HepG2 (cell line): ENCODE measurements at regions not wholly inside any gene's neighbourhood (a gene's known extent, or its start where the extent isn't known, plus 50 kb on each side); places are given as distances from the start of the nearest gene placed in this dataset.

Experiments
- ATAC-seq: fragments of 200-7000 bp; cut with Tn5 transposase; 3 replicates; pipeline ENCODE4 v1.9.1; 2020; ENCODE audit warnings: mild to moderate bottlenecking, moderate library complexity
- BruUV-seq: library from RNA; stranded (reverse); fragments of 400-500 nt; replicated peaks from 2 replicates; lab custom pipeline; 2021; lab: Mats Ljungman, UMichigan
- CTCF ChIA-PET: fragments of 300-600 bp; formaldehyde crosslinking; extraction: SDS; loops from one replicate; lab custom pipeline; 2021; ENCODE audit warnings: low total read pairs, inconsistent platforms, low intra/inter-chr PET ratio; lab: Yijun Ruan, JAX
- POLR2A ChIA-PET: fragments of 350-600 bp; sonication (Branson Sonifier 250); formaldehyde crosslinking; loops from one replicate; lab custom pipeline; 2020; ENCODE audit warnings: antibody characterized with exemption, inconsistent platforms; lab: Yijun Ruan, JAX
- DNase-seq: peaks from one replicate; pipeline ENCODE4 v3.0.0-alpha.2; 2015; ENCODE audit warnings: low spot score
- FAIRE-seq: peaks from 3 replicates; lab custom pipeline; 2011; peaks lifted over from hg19 to GRCh38; lab: Jason Lieb, UNC
- H2AFZ ChIP-seq: one replicate; pipeline ENCODE4 v1.6.1; 2011; ENCODE audit warnings: low read length, inconsistent platforms
- H3K27ac ChIP-seq: fragments of 300-600 bp; 3 replicates; pipeline ENCODE4 v1.8.0; 2011; ENCODE audit warnings: mixed run types, mild to moderate bottlenecking, mixed read lengths, low read length, inconsistent platforms; ENCODE audit not compliant: insufficient read depth; ENCODE audit errors: extremely low read length
- H3K27me3 ChIP-seq, 2 experiments: fragments of 200-600 bp in 1 of 2; 2 replicates in 1 of 2; 3 replicates in 1 of 2; pipeline versions ENCODE4 v1.6.0 to v1.8.0; 2011; ENCODE audit warnings: low read length in 2 of 2, mild to moderate bottlenecking in 2 of 2, moderate library complexity in 2 of 2, inconsistent platforms in 1 of 2; ENCODE audit not compliant: insufficient read depth in 2 of 2, control insufficient read depth in 1 of 2
- H3K36me3 ChIP-seq, 2 experiments: fragments of 200-600 bp in 1 of 2; replicated peaks in 1 of 2; 2 replicates in 1 of 2; 3 replicates in 1 of 2; pipeline versions ENCODE4 v1.5.1 to v1.8.0; 2011; ENCODE audit warnings: low read length in 2 of 2, inconsistent platforms in 1 of 2; ENCODE audit not compliant: insufficient read depth in 2 of 2, control insufficient read depth in 1 of 2
- H3K4me1 ChIP-seq: 2 replicates; pipeline ENCODE4 v1.5.1; 2012; ENCODE audit warnings: low read length, inconsistent platforms; ENCODE audit not compliant: insufficient read depth
- H3K4me2 ChIP-seq: 2 replicates; pipeline ENCODE4 v1.6.0; 2011; ENCODE audit warnings: low read depth, low read length, inconsistent platforms
- H3K4me3 ChIP-seq, 3 experiments: fragments of 200-600 bp in 1 of 3; sonication (generic), shearing (Covaris generic) in 1 of 3; replicated peaks in 1 of 3; 2 replicates each; pipeline ENCODE4 v1.5.1; 2011 to 2016; ENCODE audit warnings: low read length in 3 of 3, inconsistent platforms in 2 of 3, low read depth in 2 of 3, mild to moderate bottlenecking in 2 of 3, control low read depth in 1 of 3, mixed read lengths in 1 of 3; ENCODE audit not compliant: insufficient read depth in 1 of 3
- H3K79me2 ChIP-seq: one replicate; pipeline ENCODE4 v1.6.1; 2011; ENCODE audit warnings: low read length, inconsistent platforms; ENCODE audit not compliant: insufficient read depth
- H3K9ac ChIP-seq: 2 replicates; pipeline ENCODE4 v1.6.0; 2011; ENCODE audit warnings: mild to moderate bottlenecking, low read depth, low read length, inconsistent platforms; ENCODE audit not compliant: insufficient read depth
- H3K9me3 ChIP-seq: 2 replicates; pipeline ENCODE4 v1.5.1; 2012; ENCODE audit warnings: mild to moderate bottlenecking, low read length
- H4K20me1 ChIP-seq: 2 replicates; pipeline ENCODE4 v1.6.0; 2011; ENCODE audit warnings: inconsistent platforms, mild to moderate bottlenecking, low read length, moderate library complexity; ENCODE audit not compliant: insufficient read depth
- ZGPAT ChIP-seq: IDR thresholded peaks from 2 replicates; pipeline ENCODE4 v1.6.1; 2016; ENCODE audit warnings: mild to moderate bottlenecking
- ZNF143 ChIP-seq: sonication (generic); formaldehyde crosslinking; IDR thresholded peaks from 2 replicates; pipeline ENCODE4 v1.4.0; 2020; ENCODE audit warnings: missing genetic modification reagents
- ZNF350 ChIP-seq: sonication (generic); formaldehyde crosslinking; IDR thresholded peaks from 2 replicates; pipeline ENCODE4 v1.4.0; 2020; ENCODE audit warnings: mild to moderate bottlenecking, low read depth, missing genetic modification reagents, borderline replicate concordance
- ZNF44 ChIP-seq: sonication (generic); formaldehyde crosslinking; IDR thresholded peaks from 2 replicates; pipeline ENCODE4 v1.5.1; 2020; ENCODE audit warnings: mild to moderate bottlenecking, missing genetic modification reagents
- ZNF547 ChIP-seq: sonication (generic); formaldehyde crosslinking; IDR thresholded peaks from 2 replicates; pipeline ENCODE4 v1.5.1; 2020; ENCODE audit warnings: mild to moderate bottlenecking, missing genetic modification reagents
- ZNF788 ChIP-seq: sonication (generic); formaldehyde crosslinking; IDR thresholded peaks from 2 replicates; pipeline ENCODE4 v1.5.0; 2020; ENCODE audit warnings: mild to moderate bottlenecking, missing genetic modification reagents, borderline replicate concordance
- WGBS: methylation state at CpG from one replicate; pipeline ENCODE4 v1.1.6; 2017; ENCODE audit warnings: low lambda C conversion rate; 5-methylcytosine and 5-hydroxymethylcytosine counted together
- in situ Hi-C: cut with HindIII; loops from 2 replicates; pipeline ENCODE4 v1.10.0; 2017; ENCODE audit warnings: low pct_unique_long_range_greater_than_20kb; ENCODE audit not compliant: extremely low pct_ligation_motif_present
- intact Hi-C: fragments of 100-400 bp; cut with micrococcal nuclease; formaldehyde crosslinking; loops from one replicate; pipeline ENCODE4 v1.10.0; 2022; ENCODE audit not compliant: unreplicated experiment
- TF ChIP-seq, protein P1 (sequence below): IDR thresholded peaks from 2 replicates; pipeline ENCODE4 v1.6.1; 2012; ENCODE audit warnings: low read length, improper control_type of control experiment
- TF ChIP-seq, protein P2 (sequence below): sonication (generic); formaldehyde crosslinking; IDR thresholded peaks from 2 replicates; pipeline ENCODE4 v1.4.0; 2020; ENCODE audit warnings: mild to moderate bottlenecking, missing genetic modification reagents
- TF ChIP-seq, protein P3 (sequence below): sonication (generic); formaldehyde crosslinking; IDR thresholded peaks from 2 replicates; pipeline ENCODE4 v1.5.0; 2020; ENCODE audit warnings: missing genetic modification reagents, mild to moderate bottlenecking, borderline replicate concordance

DNA sequence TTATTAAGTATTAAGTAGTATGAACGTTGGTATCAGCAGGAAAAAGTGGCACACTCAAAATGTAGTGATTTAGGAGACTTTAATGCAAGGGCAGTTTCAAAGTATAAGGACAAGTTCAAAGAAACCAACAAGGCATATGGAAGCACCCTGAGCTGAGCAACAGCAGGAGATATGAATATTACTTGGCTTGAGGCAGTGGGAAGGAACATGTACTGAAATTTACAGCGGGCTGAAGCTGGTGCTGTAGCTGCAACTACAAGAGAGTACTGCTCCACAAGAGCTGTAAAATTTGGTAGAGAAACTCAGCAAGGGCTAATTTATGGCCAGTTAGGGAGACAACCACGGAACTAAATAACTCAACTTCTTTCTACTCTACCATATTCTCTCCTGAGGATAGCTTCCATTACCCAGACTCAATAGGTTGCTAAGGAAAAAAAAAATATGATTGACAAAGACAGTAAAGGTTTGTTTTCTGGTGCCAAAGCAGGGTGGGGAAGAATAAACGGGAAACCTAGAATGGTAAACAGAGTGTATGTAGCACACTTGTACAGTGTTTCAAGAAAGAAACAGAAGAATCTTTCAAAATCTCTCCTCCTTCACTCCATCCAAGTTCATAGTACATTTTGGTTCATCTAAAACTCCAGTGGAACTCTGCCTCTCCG, 487.8 kb upstream of the MGAT4C start (continued):
- TF ChIP-seq, protein P1, sequence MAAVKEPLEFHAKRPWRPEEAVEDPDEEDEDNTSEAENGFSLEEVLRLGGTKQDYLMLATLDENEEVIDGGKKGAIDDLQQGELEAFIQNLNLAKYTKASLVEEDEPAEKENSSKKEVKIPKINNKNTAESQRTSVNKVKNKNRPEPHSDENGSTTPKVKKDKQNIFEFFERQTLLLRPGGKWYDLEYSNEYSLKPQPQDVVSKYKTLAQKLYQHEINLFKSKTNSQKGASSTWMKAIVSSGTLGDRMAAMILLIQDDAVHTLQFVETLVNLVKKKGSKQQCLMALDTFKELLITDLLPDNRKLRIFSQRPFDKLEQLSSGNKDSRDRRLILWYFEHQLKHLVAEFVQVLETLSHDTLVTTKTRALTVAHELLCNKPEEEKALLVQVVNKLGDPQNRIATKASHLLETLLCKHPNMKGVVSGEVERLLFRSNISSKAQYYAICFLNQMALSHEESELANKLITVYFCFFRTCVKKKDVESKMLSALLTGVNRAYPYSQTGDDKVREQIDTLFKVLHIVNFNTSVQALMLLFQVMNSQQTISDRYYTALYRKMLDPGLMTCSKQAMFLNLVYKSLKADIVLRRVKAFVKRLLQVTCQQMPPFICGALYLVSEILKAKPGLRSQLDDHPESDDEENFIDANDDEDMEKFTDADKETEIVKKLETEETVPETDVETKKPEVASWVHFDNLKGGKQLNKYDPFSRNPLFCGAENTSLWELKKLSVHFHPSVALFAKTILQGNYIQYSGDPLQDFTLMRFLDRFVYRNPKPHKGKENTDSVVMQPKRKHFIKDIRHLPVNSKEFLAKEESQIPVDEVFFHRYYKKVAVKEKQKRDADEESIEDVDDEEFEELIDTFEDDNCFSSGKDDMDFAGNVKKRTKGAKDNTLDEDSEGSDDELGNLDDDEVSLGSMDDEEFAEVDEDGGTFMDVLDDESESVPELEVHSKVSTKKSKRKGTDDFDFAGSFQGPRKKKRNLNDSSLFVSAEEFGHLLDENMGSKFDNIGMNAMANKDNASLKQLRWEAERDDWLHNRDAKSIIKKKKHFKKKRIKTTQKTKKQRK: no peak
- TF ChIP-seq ZNF143: no peak
- TF ChIP-seq, all 625 proteins: peak for 0

- Histone ChIP-seq H4K20me1 (no peaks in the 10 kb centered on the region), H3K4me2 (no peak overlapping the region), H3K4me1 (no peaks in the 10 kb centered on the region), H3K27ac (no peak overlapping the region), H3K9ac (no peak overlapping the region), H3K4me3 (no peak overlapping the region), H3K79me2 (no peaks in the 10 kb centered on the region), H3K9me3 (no peaks in the 10 kb centered on the region), H3K27me3 (no peaks in the 10 kb centered on the region), H3K36me3 (no peaks in the 10 kb centered on the region), H2AFZ (no peak overlapping the region)
- in situ Hi-C loops (no loop called here), intact Hi-C loops (no loop called here)
- CTCF ChIA-PET: no interaction called here
- ATAC-seq (no peak), FAIRE-seq (no peak), DNase-seq (no peak)
- BruUV-seq: no TSS peak
- POLR2A ChIA-PET: no interaction called here
- WGBS: 4% methylated on average over 1 of the region's 1 CpG
- TF ChIP-seq ZNF547 (no peak), ZNF44 (no peak), ZNF350 (no peak), ZNF788 (CRISPR knock-in tag) (no peak), ZGPAT (CRISPR knock-in tag) (no peak)
- TF ChIP-seq, protein P2, sequence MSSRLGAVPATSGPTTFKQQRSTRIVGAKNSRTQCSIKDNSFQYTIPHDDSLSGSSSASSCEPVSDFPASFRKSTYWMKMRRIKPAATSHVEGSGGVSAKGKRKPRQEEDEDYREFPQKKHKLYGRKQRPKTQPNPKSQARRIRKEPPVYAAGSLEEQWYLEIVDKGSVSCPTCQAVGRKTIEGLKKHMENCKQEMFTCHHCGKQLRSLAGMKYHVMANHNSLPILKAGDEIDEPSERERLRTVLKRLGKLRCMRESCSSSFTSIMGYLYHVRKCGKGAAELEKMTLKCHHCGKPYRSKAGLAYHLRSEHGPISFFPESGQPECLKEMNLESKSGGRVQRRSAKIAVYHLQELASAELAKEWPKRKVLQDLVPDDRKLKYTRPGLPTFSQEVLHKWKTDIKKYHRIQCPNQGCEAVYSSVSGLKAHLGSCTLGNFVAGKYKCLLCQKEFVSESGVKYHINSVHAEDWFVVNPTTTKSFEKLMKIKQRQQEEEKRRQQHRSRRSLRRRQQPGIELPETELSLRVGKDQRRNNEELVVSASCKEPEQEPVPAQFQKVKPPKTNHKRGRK (CRISPR knock-in tag): no peak
- TF ChIP-seq, protein P3, sequence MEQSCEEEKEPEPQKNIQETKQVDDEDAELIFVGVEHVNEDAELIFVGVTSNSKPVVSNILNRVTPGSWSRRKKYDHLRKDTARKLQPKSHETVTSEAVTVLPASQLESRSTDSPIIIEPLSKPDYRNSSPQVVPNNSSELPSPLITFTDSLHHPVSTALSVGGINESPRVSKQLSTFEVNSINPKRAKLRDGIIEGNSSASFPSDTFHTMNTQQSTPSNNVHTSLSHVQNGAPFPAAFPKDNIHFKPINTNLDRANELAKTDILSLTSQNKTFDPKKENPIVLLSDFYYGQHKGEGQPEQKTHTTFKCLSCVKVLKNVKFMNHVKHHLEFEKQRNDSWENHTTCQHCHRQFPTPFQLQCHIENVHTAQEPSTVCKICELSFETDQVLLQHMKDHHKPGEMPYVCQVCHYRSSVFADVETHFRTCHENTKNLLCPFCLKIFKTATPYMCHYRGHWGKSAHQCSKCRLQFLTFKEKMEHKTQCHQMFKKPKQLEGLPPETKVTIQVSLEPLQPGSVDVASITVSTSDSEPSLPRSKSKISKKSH (CRISPR knock-in tag): no peak
Observed at GRCh38 chr12:86741531-86741930, 485.3 kb upstream of the MGAT4C start.
